H9 (cell line): ENCODE measurements at regions not wholly inside any gene's neighbourhood (a gene's known extent, or its start where the extent isn't known, plus 50 kb on each side); places are given as distances from the start of the nearest gene placed in this dataset.

Experiments used
- DNase-seq: peaks from one replicate; pipeline ENCODE4 v3.0.0-alpha.2; 2017
- H2AFZ ChIP-seq: one replicate; pipeline ENCODE4 v1.6.1; 2013; ENCODE audit warnings: mild to moderate bottlenecking, low read length, control low read depth, moderate library complexity
- H2AK5ac ChIP-seq: 2 replicates; pipeline ENCODE4 v1.6.1; 2013; ENCODE audit warnings: low read length, control low read depth, mixed read lengths; ENCODE audit not compliant: insufficient read length
- H2BK120ac ChIP-seq: one replicate; pipeline ENCODE4 v1.6.1; 2013; ENCODE audit warnings: low read depth, mild to moderate bottlenecking, low read length, control low read depth, inconsistent platforms; ENCODE audit not compliant: poor library complexity, severe bottlenecking
- H2BK12ac ChIP-seq: 2 replicates; pipeline ENCODE4 v1.6.1; 2013; ENCODE audit warnings: low read length, control low read depth, mixed read lengths, low read depth; ENCODE audit not compliant: insufficient read length
- H2BK15ac ChIP-seq: 2 replicates; pipeline ENCODE4 v1.6.1; 2013; ENCODE audit warnings: low read depth, low read length, control low read depth
- H2BK20ac ChIP-seq: one replicate; pipeline ENCODE4 v1.6.1; 2013; ENCODE audit warnings: low read depth, mild to moderate bottlenecking, low read length, control low read depth, inconsistent platforms; ENCODE audit not compliant: poor library complexity, severe bottlenecking
- H2BK5ac ChIP-seq: 2 replicates; pipeline ENCODE4 v1.6.1; 2013; ENCODE audit warnings: low read length, control low read depth, mixed read lengths; ENCODE audit not compliant: insufficient read length
- H3K14ac ChIP-seq: 2 replicates; pipeline ENCODE4 v1.6.1; 2013; ENCODE audit warnings: low read length, control low read depth; ENCODE audit not compliant: insufficient read depth
- H3K18ac ChIP-seq: 2 replicates; pipeline ENCODE4 v1.6.1; 2013; ENCODE audit warnings: low read depth, mild to moderate bottlenecking, mixed read lengths, low read length, control low read depth; ENCODE audit not compliant: insufficient read length
- H3K23ac ChIP-seq: 2 replicates; pipeline ENCODE4 v1.6.1; 2013; ENCODE audit warnings: low read length, control low read depth, mixed read lengths, low read depth; ENCODE audit not compliant: insufficient read length
- H3K23me2 ChIP-seq: 2 replicates; pipeline ENCODE4 v1.6.1; 2013; ENCODE audit warnings: low read depth, mild to moderate bottlenecking, mixed read lengths, low read length, control low read depth; ENCODE audit not compliant: insufficient read length, poor library complexity, severe bottlenecking
- H3K27ac ChIP-seq: 2 replicates; pipeline ENCODE4 v1.5.1; 2013; ENCODE audit warnings: low read length, control low read depth, mixed read lengths, low read depth; ENCODE audit not compliant: insufficient read length
- H3K27me3 ChIP-seq: 2 replicates; pipeline ENCODE4 v1.6.1; 2013; ENCODE audit warnings: low read length, control low read depth, inconsistent platforms; ENCODE audit not compliant: insufficient read depth
- H3K4ac ChIP-seq: 2 replicates; pipeline ENCODE4 v1.6.1; 2013; ENCODE audit warnings: low read depth, mild to moderate bottlenecking, control low read depth, inconsistent platforms, low read length, moderate library complexity
- H3K4me1 ChIP-seq: 2 replicates; pipeline ENCODE4 v1.6.1; 2013; ENCODE audit warnings: low read length, control low read depth, inconsistent platforms; ENCODE audit not compliant: insufficient read depth
- H3K4me2 ChIP-seq: 2 replicates; pipeline ENCODE4 v1.6.1; 2013; ENCODE audit warnings: low read length, control low read depth, mixed read lengths; ENCODE audit not compliant: insufficient read length, insufficient read depth
- H3K56ac ChIP-seq: 2 replicates; pipeline ENCODE4 v1.6.1; 2013; ENCODE audit warnings: low read depth, mild to moderate bottlenecking, mixed read lengths, low read length, control low read depth; ENCODE audit not compliant: insufficient read length
- H3K79me1 ChIP-seq: 2 replicates; pipeline ENCODE4 v1.6.1; 2013; ENCODE audit warnings: low read depth, mild to moderate bottlenecking, moderate library complexity, low read length, control low read depth, inconsistent platforms; ENCODE audit not compliant: insufficient read depth, poor library complexity, severe bottlenecking
- H3K79me2 ChIP-seq: 2 replicates; pipeline ENCODE4 v1.6.1; 2013; ENCODE audit warnings: low read length, control low read depth, inconsistent platforms; ENCODE audit not compliant: insufficient read depth
- H3K9ac ChIP-seq: 2 replicates; pipeline ENCODE4 v1.6.1; 2013; ENCODE audit warnings: low read length, control low read depth, mixed read lengths; ENCODE audit not compliant: insufficient read length; ENCODE audit errors: extremely low read depth
- H3K9me3 ChIP-seq: one replicate; pipeline ENCODE4 v1.6.1; 2013; ENCODE audit warnings: low read depth, low read length, inconsistent platforms; ENCODE audit not compliant: control insufficient read depth
- H3T11ph ChIP-seq: one replicate; pipeline ENCODE4 v1.6.1; 2013; ENCODE audit warnings: mild to moderate bottlenecking, low read length, control low read depth, inconsistent platforms
- H4K20me1 ChIP-seq: one replicate; pipeline ENCODE4 v1.6.1; 2013; ENCODE audit not compliant: control insufficient read depth, insufficient read length, insufficient read depth
- H4K5ac ChIP-seq: 2 replicates; pipeline ENCODE4 v1.6.1; 2013; ENCODE audit warnings: low read depth, mild to moderate bottlenecking, mixed read lengths, low read length, control low read depth; ENCODE audit not compliant: insufficient read length
- H4K8ac ChIP-seq: replicated peaks from 2 replicates; pipeline ENCODE4 v1.6.1; 2013; ENCODE audit warnings: low read length, control low read depth, mixed read lengths, low read depth; ENCODE audit not compliant: insufficient read length
- H4K91ac ChIP-seq: 2 replicates; pipeline ENCODE4 v1.6.1; 2013; ENCODE audit warnings: low read depth, mild to moderate bottlenecking, moderate library complexity, mixed read lengths, low read length, control low read depth; ENCODE audit not compliant: insufficient read length
- H3K27ac Mint-ChIP-seq, 3 experiments: 2 replicates in 2 of 3; 3 replicates in 1 of 3; pipeline ENCODE4 v1.8.0; 2020 to 2021; ENCODE audit warnings: mixed read lengths in 3 of 3, mild to moderate bottlenecking in 1 of 3, moderate library complexity in 1 of 3
- H3K27me3 Mint-ChIP-seq: 2 replicates; pipeline ENCODE4 v1.8.0; 2021; ENCODE audit warnings: low read depth, mild to moderate bottlenecking, moderate library complexity, mixed read lengths
- H3K36me3 Mint-ChIP-seq, 3 experiments: 2 replicates in 2 of 3; 3 replicates in 1 of 3; pipeline ENCODE4 v1.8.0; 2020 to 2021; ENCODE audit warnings: low read depth in 3 of 3, mixed read lengths in 3 of 3; ENCODE audit not compliant: insufficient read depth in 1 of 3
- H3K4me1 Mint-ChIP-seq, 2 experiments: 2 replicates each; pipeline ENCODE4 v1.8.0; 2020; ENCODE audit warnings: mixed read lengths in 2 of 2
- H3K4me3 Mint-ChIP-seq, 2 experiments: 2 replicates in 1 of 2; 3 replicates in 1 of 2; pipeline ENCODE4 v1.8.0; 2020 to 2021; ENCODE audit warnings: mild to moderate bottlenecking in 2 of 2, mixed read lengths in 2 of 2, moderate library complexity in 1 of 2
- H3K9me3 Mint-ChIP-seq, 2 experiments: 2 replicates in 1 of 2; 3 replicates in 1 of 2; pipeline ENCODE4 v1.8.0; 2020; ENCODE audit warnings: mild to moderate bottlenecking in 2 of 2, mixed read lengths in 2 of 2, moderate library complexity in 1 of 2
- CTCF ChIP-seq: fragments of 200-600 bp; sonication (generic); conservative IDR thresholded peaks from 3 replicates; pipeline ENCODE4 v1.8.0; 2021; ENCODE audit warnings: antibody characterized with exemption, mild to moderate bottlenecking
- WGBS: extraction: QIAGEN DNeasy Blood & Tissue Kit; methylation state at CpG from one replicate; pipeline ENCODE4 v1.1.7; 2013; ENCODE audit warnings: missing lambda C conversion rate, low lambda C conversion rate, mixed read lengths; ENCODE audit not compliant: insufficient read length; ENCODE audit errors: extremely low coverage; 5-methylcytosine and 5-hydroxymethylcytosine counted together

GRCh38 chr2:236918545-236918944 lies 167.1 kb upstream of the COPS8 start:
- Histone ChIP-seq H2AK5ac (no peak overlapping the region), H3K9me3 (no peaks in the 10 kb centered on the region), H3K4me1 (no peaks in the 10 kb centered on the region), H3K4ac (no peak overlapping the region), H3K4me2 (no peak overlapping the region), H3K14ac (no peak overlapping the region), H4K91ac (no peak overlapping the region), H3K79me2 (no peaks in the 10 kb centered on the region), H3K9ac (no peak overlapping the region), H3K18ac (no peak overlapping the region), H2BK15ac (no peak overlapping the region), H2BK5ac (no peak overlapping the region), H3K27me3 (no peaks in the 10 kb centered on the region), H3K27ac (no peak overlapping the region), H2AFZ (no peak overlapping the region), H3K79me1 (no peaks in the 10 kb centered on the region), H3K23ac (no peak overlapping the region), H3T11ph (no peak overlapping the region), H2BK12ac (no peak overlapping the region), H3K23me2 (no peaks in the 10 kb centered on the region), H4K8ac (no peak overlapping the region), H3K56ac (no peak overlapping the region), H2BK120ac (no peak overlapping the region), H4K20me1 (no peaks in the 10 kb centered on the region), H4K5ac (no peak overlapping the region), H2BK20ac (no peak overlapping the region)
- Mint-ChIP-seq H3K4me3 (no peak overlapping the region), H3K9me3 (no peaks in the 10 kb centered on the region), H3K36me3 (no peaks in the 10 kb centered on the region), H3K27me3 (peaks cover 9% of the 10 kb centered on the region), H3K4me1 (peaks cover 8 to 17% of the 10 kb centered on the region in 2 experiments), H3K27ac (no peak overlapping the region)
- no peak for DNase-seq
- no CpG with 5 or more reads among the region's 9 CpGs for WGBS
- TF ChIP-seq CTCF: no peak
